ENCODE measurements at regions not wholly inside any gene's neighbourhood (a gene's known extent, or its start where the extent isn't known, plus 50 kb on each side); places are given as distances from the start of the nearest gene placed in this dataset.
A peak's percentile ranks its signal among the peaks of the same experiment; 100 is the strongest.

- DNase-seq (ENCODE audit: low spot score): no peak
Observed at GRCh38 chr15:97703400-97703799, 257.1 kb upstream of the ARRDC4 start.

- DNase-seq (ENCODE audit: low spot score): peak; percentile 42
Observed at GRCh38 chr15:97706059-97706458, 254.4 kb upstream of the ARRDC4 start.

- DNase-seq (ENCODE audit: low spot score): peak; percentile 33
Observed at GRCh38 chr15:97708252-97708651, 252.3 kb upstream of the ARRDC4 start.

GRCh38 chr15:97712530-97712929, 248.0 kb upstream of the ARRDC4 start:
- no peak for DNase-seq (ENCODE audit: low spot score)

GRCh38 chr15:97717806-97718205, 242.7 kb upstream of the ARRDC4 start:
- DNase-seq (ENCODE audit: low spot score): no peak

- no peak for DNase-seq (ENCODE audit: low spot score)
Observed at GRCh38 chr15:97718509-97718908, 242.0 kb upstream of the ARRDC4 start.

- no peak for DNase-seq (ENCODE audit: low spot score)
Observed at GRCh38 chr15:97728791-97729190, 231.7 kb upstream of the ARRDC4 start.

- DNase-seq (ENCODE audit: low spot score): no peak
Observed at GRCh38 chr15:97729270-97729669, 231.2 kb upstream of the ARRDC4 start.

GRCh38 chr15:97730315-97730714, 230.2 kb upstream of the ARRDC4 start:
- DNase-seq (ENCODE audit: low spot score): no peak

- DNase-seq (ENCODE audit: low spot score): no peak
Observed at GRCh38 chr15:97731859-97732258, 228.6 kb upstream of the ARRDC4 start.

- no peak for DNase-seq (ENCODE audit: low spot score)
Observed at GRCh38 chr15:97733373-97733772, 227.1 kb upstream of the ARRDC4 start.

- no peak for DNase-seq (ENCODE audit: low spot score)
Observed at GRCh38 chr15:97736748-97737147, 223.8 kb upstream of the ARRDC4 start.

- DNase-seq (ENCODE audit: low spot score): peak; percentile 30
Observed at GRCh38 chr15:97745481-97746071, 214.9 kb upstream of the ARRDC4 start.

GRCh38 chr15:97747342-97747741, 213.2 kb upstream of the ARRDC4 start:
- no peak for DNase-seq (ENCODE audit: low spot score)

- no peak for DNase-seq (ENCODE audit: low spot score)
Observed at GRCh38 chr15:97748576-97748975, 211.9 kb upstream of the ARRDC4 start.

- no peak for DNase-seq (ENCODE audit: low spot score)
Observed at GRCh38 chr15:97750060-97750459, 210.4 kb upstream of the ARRDC4 start.

GRCh38 chr15:97755726-97756125, 204.8 kb upstream of the ARRDC4 start:
- no peak for DNase-seq (ENCODE audit: low spot score)

- no peak for DNase-seq (ENCODE audit: low spot score)
Observed at GRCh38 chr15:97759363-97759762, 201.1 kb upstream of the ARRDC4 start.

GRCh38 chr15:97761110-97761509, 199.4 kb upstream of the ARRDC4 start:
- DNase-seq (ENCODE audit: low spot score): no peak

- no peak for DNase-seq (ENCODE audit: low spot score)
Observed at GRCh38 chr15:97783240-97783639, 177.3 kb upstream of the ARRDC4 start.

- no peak for DNase-seq (ENCODE audit: low spot score)
Observed at GRCh38 chr15:97786741-97787140, 173.8 kb upstream of the ARRDC4 start.

GRCh38 chr15:97790180-97790579, 170.3 kb upstream of the ARRDC4 start:
- no peak for DNase-seq (ENCODE audit: low spot score)

- DNase-seq (ENCODE audit: low spot score): no peak
Observed at GRCh38 chr15:97791824-97792792, 168.4 kb upstream of the ARRDC4 start.
